CMK (cell line): ENCODE measurements at regions not wholly inside any gene's neighbourhood (a gene's known extent, or its start where the extent isn't known, plus 50 kb on each side); places are given as distances from the start of the nearest gene placed in this dataset.
"Not testable (repeated sequence)": the region's sequence is repeated elsewhere in the genome, so short reads cannot be mapped to it uniquely, and the experiment has no call there.

Experiments used
- DNase-seq: peaks from one replicate; pipeline ENCODE4 v3.0.0-alpha.2; 2010; ENCODE audit warnings: low read depth

- DNase-seq: no peak
Observed at GRCh38 chr14:76699939-76700590, 61.2 kb upstream of the VASH1 start.

DNA sequence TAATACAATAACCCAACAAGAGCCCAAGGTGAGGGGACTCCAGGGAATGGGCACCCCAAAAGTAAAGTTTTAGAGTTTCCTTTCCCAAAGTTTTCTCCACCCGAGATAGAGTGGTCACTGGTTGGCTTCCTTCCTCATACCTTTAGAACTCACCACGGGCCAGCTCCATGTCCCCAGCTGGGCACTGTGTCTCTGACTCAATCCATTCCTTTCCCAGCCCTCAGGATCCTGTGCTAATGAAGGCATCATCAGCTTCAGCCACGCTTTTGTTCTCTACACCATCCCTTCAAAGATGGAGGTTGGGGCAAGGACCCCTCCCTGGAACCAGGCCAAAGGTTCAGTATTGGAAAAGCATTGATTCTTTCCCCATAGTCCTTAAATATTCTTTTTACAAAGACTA lies 59.8 kb upstream of the VASH1 start:
- no peak for DNase-seq

DNA sequence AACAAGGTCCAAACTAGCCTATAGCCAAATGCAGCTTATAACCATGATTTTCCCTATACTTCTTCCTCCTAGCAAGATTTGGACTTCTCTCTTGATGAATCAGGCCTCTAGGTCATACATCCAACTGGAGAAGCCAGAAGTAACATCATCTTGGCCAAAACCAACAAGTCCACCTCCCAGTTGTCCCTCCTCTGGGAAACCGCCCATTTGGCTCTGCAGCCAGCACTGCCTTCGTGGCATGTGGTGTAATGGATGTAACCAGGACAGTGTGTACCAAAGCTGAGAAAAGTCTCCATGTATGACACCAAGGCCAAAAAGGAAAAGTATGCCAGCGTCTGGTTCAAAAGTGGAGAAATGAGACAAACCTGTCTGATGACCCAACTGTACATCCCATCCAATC lies 59.3 kb upstream of the VASH1 start:
- DNase-seq: no peak

DNA sequence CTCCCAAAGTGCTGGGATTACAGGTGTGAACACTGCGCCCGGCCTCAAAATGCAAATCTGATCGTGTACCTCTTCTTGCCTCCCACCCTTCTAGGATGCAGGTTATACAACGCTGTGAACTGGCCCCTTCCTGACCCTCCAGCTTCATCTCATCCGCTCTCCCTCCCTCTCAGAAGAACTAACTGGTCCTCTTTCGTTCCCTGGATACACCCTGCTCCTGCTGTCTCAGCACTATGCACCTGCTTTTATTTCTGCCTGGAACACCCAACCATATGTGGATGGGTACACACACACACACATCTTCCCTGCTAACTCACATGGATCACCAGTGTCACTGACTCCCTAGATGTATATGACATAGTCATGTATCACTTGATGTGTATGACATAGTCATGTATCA lies 56.1 kb upstream of the VASH1 start:
- no peak for DNase-seq

- not testable (repeated sequence) for DNase-seq
Observed at GRCh38 chr14:76706207-76706606, 55.1 kb upstream of the VASH1 start.

- DNase-seq: no peak
Observed at GRCh38 chr14:76706811-76707210, 54.5 kb upstream of the VASH1 start.

DNA sequence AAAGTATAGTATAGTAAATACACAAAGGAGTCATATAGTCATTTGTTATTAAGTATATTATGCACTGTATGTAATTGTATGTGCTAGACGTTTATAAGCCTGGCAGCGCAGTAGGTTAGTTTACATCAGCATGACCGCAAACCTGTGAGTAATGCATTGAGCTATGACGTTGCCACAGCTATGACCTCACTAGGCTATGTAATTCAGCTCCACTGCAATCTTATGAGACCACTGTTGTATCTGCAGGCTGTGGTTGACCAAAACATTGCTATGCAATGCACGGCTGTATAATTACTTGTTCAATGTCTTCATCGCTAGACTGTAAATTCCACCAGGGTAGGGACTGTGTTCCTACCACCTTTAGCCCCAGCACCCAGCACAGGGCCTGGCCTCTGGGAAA lies 53.2 kb upstream of the VASH1 start:
- no peak for DNase-seq

- no peak for DNase-seq
Observed at GRCh38 chr14:76708771-76709170, 52.5 kb upstream of the VASH1 start.

DNA sequence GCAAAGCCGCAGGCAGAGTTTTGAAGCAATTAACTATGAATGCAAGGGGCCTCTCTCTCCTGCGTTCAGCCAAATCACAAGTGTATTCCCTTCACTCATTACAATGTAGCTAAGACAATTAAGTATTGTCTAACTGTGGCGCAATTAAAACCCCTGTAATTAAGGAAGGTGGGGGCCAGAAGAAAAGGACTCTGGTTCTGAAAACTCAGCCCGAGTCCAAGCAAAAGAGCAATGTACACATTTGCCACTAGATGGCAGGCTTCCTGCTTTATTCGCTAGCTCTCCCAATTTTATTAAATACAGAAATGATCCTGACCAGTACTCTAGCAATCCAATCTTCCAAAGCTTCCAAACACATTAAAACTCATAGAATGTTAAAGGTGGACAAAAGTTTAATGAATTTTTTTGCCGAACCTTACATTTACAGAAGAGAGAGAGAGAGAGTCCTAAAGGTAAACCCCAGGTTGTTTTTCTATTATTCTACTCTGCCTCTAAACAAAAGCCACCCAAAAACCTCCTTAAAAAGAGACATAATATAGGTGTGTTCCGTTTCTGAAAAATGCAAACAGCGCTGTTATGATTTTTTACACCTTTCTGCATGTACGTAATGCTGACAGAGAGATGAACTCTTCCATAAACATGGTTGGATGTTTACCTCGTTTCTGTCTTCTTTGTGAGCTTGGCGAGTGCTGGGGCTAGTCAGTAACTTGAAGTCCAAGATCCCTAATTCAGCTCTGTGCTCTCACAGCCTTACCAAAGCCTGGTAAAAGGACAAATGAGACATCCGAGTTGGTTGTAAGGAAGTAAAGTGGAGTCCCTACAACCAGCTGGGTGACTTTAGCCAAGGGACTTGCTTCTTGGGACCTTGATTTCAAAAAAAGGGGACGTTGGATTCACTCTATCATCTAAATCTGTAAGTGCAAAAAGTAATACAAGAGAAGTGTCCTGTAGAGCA lies 50.9 kb upstream of the VASH1 start:
- DNase-seq: peak; percentile 14
